ENCODE measurements at regions not wholly inside any gene's neighbourhood (a gene's known extent, or its start where the extent isn't known, plus 50 kb on each side); places are given as distances from the start of the nearest gene placed in this dataset.

GRCh38 chr10:36766940-36767339, 358.5 kb upstream of the ANKRD30A start:
- TF ChIP-seq CTCF (IDR thresholded peaks at IDR 0.05; ENCODE audit: insufficient read depth, low read depth, low read length, missing control alignments): no peak
- no peak overlapping the region for H3K4me3 ChIP-seq (ENCODE audit: low read depth, low read length)
- DNase-seq (ENCODE audit: low read depth): no peak

GRCh38 chr10:36766415-36766810, 359.0 kb upstream of the ANKRD30A start:
- DNase-seq (ENCODE audit: low read depth): no peak
- TF ChIP-seq CTCF (IDR thresholded peaks at IDR 0.05; ENCODE audit: insufficient read depth, low read depth, low read length, missing control alignments): no peak
- H3K4me3 ChIP-seq (ENCODE audit: low read depth, low read length): no peak overlapping the region

- TF ChIP-seq CTCF (IDR thresholded peaks at IDR 0.05; ENCODE audit: insufficient read depth, low read depth, low read length, missing control alignments): no peak
- no peak for DNase-seq (ENCODE audit: low read depth)
- H3K4me3 ChIP-seq (ENCODE audit: low read depth, low read length): no peak overlapping the region
These were observed 359.5 kb upstream of the ANKRD30A start for GRCh38 chr10:36765782-36766414.

GRCh38 chr10:36764823-36765222, 360.6 kb upstream of the ANKRD30A start:
- DNase-seq (ENCODE audit: low read depth): no peak
- no peak overlapping the region for H3K4me3 ChIP-seq (ENCODE audit: low read depth, low read length)
- no peak for TF ChIP-seq CTCF (IDR thresholded peaks at IDR 0.05; ENCODE audit: insufficient read depth, low read depth, low read length, missing control alignments)

GRCh38 chr10:36761121-36761520, 364.3 kb upstream of the ANKRD30A start:
- no peak for DNase-seq (ENCODE audit: low read depth)
- no peak for TF ChIP-seq CTCF (IDR thresholded peaks at IDR 0.05; ENCODE audit: insufficient read depth, low read depth, low read length, missing control alignments)
- H3K4me3 ChIP-seq (ENCODE audit: low read depth, low read length): no peak overlapping the region

GRCh38 chr10:36759141-36759805, 366.1 kb upstream of the ANKRD30A start:
- no peak for TF ChIP-seq CTCF (IDR thresholded peaks at IDR 0.05; ENCODE audit: insufficient read depth, low read depth, low read length, missing control alignments)
- DNase-seq (ENCODE audit: low read depth): no peak
- no peak overlapping the region for H3K4me3 ChIP-seq (ENCODE audit: low read depth, low read length)
